ENCODE measurements at regions not wholly inside any gene's neighbourhood (a gene's known extent, or its start where the extent isn't known, plus 50 kb on each side); places are given as distances from the start of the nearest gene placed in this dataset.

- no peaks in the 10 kb centered on the region for H3K27me3 ChIP-seq (ENCODE audit: insufficient read depth, low read length, poor library complexity, severe bottlenecking)
- H3K9me2 ChIP-seq (replicated peaks; ENCODE audit: low read depth, low read length): no peaks in the 10 kb centered on the region
- no peaks in the 10 kb centered on the region for H4K20me1 ChIP-seq (ENCODE audit: insufficient read depth, low read length, poor library complexity, severe bottlenecking)
- TF ChIP-seq EZH2phosphoT487 (IDR thresholded peaks at IDR 0.05; ENCODE audit: borderline replicate concordance) (no peak), CTCF (conservative IDR thresholded peaks at IDR 0.05; ENCODE audit: low read length) (no peak)
- H2AFZ ChIP-seq (ENCODE audit: low read length): no peak overlapping the region
- no peaks in the 10 kb centered on the region for H3K9me3 ChIP-seq (ENCODE audit: insufficient read depth, low read depth, low read length)
- no peaks in the 10 kb centered on the region for H3F3A ChIP-seq (ENCODE audit: low read depth)
- no peak overlapping the region for H3K4me3 ChIP-seq (ENCODE audit: low read length, poor library complexity, severe bottlenecking)
- no peak overlapping the region for H3K4me2 ChIP-seq (ENCODE audit: low read depth, low read length, poor library complexity, severe bottlenecking)
- H3K9ac ChIP-seq (ENCODE audit: low read depth, low read length, poor library complexity, severe bottlenecking): no peak overlapping the region
- H3K36me3 ChIP-seq (ENCODE audit: insufficient read depth, low read length): no peaks in the 10 kb centered on the region
- no peaks in the 10 kb centered on the region for H3K4me1 ChIP-seq (ENCODE audit: insufficient read depth, low read length, poor library complexity, severe bottlenecking)
- H3K79me2 ChIP-seq (ENCODE audit: insufficient read depth, low read length): no peaks in the 10 kb centered on the region
Observed at GRCh38 chr10:108462005-108462404, 1297.5 kb upstream of the SORCS1 start.

GRCh38 chr10:108454793-108455192 lies 1290.3 kb upstream of the SORCS1 start:
- Histone ChIP-seq H3K9ac (ENCODE audit: low read depth, low read length, poor library complexity, severe bottlenecking) (no peak overlapping the region), H2AFZ (ENCODE audit: low read length) (no peak overlapping the region), H3K4me2 (ENCODE audit: low read depth, low read length, poor library complexity, severe bottlenecking) (no peak overlapping the region), H3K4me3 (ENCODE audit: low read length, poor library complexity, severe bottlenecking) (no peak overlapping the region), H3K79me2 (ENCODE audit: insufficient read depth, low read length) (no peaks in the 10 kb centered on the region), H3K36me3 (ENCODE audit: insufficient read depth, low read length) (no peaks in the 10 kb centered on the region), H3K27me3 (ENCODE audit: insufficient read depth, low read length, poor library complexity, severe bottlenecking) (no peaks in the 10 kb centered on the region), H3K4me1 (ENCODE audit: insufficient read depth, low read length, poor library complexity, severe bottlenecking) (no peaks in the 10 kb centered on the region), H3K9me3 (ENCODE audit: insufficient read depth, low read depth, low read length) (no peaks in the 10 kb centered on the region), H4K20me1 (ENCODE audit: insufficient read depth, low read length, poor library complexity, severe bottlenecking) (no peaks in the 10 kb centered on the region), H3F3A (ENCODE audit: low read depth) (no peaks in the 10 kb centered on the region), H3K9me2 (replicated peaks; ENCODE audit: low read depth, low read length) (no peaks in the 10 kb centered on the region)
- TF ChIP-seq EZH2phosphoT487 (IDR thresholded peaks at IDR 0.05; ENCODE audit: borderline replicate concordance): no peak
- no peak for TF ChIP-seq CTCF (conservative IDR thresholded peaks at IDR 0.05; ENCODE audit: low read length)

- Histone ChIP-seq H3K9ac (ENCODE audit: low read depth, low read length, poor library complexity, severe bottlenecking) (no peak overlapping the region), H2AFZ (ENCODE audit: low read length) (no peak overlapping the region), H3F3A (ENCODE audit: low read depth) (no peaks in the 10 kb centered on the region), H3K4me2 (ENCODE audit: low read depth, low read length, poor library complexity, severe bottlenecking) (no peak overlapping the region), H3K4me1 (ENCODE audit: insufficient read depth, low read length, poor library complexity, severe bottlenecking) (no peaks in the 10 kb centered on the region), H3K9me2 (replicated peaks; ENCODE audit: low read depth, low read length) (no peaks in the 10 kb centered on the region), H3K79me2 (ENCODE audit: insufficient read depth, low read length) (no peaks in the 10 kb centered on the region), H3K9me3 (ENCODE audit: insufficient read depth, low read depth, low read length) (no peaks in the 10 kb centered on the region), H3K36me3 (ENCODE audit: insufficient read depth, low read length) (no peaks in the 10 kb centered on the region), H3K4me3 (ENCODE audit: low read length, poor library complexity, severe bottlenecking) (no peak overlapping the region), H4K20me1 (ENCODE audit: insufficient read depth, low read length, poor library complexity, severe bottlenecking) (no peaks in the 10 kb centered on the region), H3K27me3 (ENCODE audit: insufficient read depth, low read length, poor library complexity, severe bottlenecking) (no peaks in the 10 kb centered on the region)
- TF ChIP-seq EZH2phosphoT487 (IDR thresholded peaks at IDR 0.05; ENCODE audit: borderline replicate concordance) (no peak), CTCF (conservative IDR thresholded peaks at IDR 0.05; ENCODE audit: low read length) (no peak)
Observed at GRCh38 chr10:108454224-108454623, 1289.7 kb upstream of the SORCS1 start.

Data from Loucy (cell line).